OCI-LY3 (cell line): ENCODE measurements at regions not wholly inside any gene's neighbourhood (a gene's known extent, or its start where the extent isn't known, plus 50 kb on each side); places are given as distances from the start of the nearest gene placed in this dataset.

Experiments
- CTCF ChIP-seq: fragments of 200-600, 300-600 bp; sonication (generic); IDR thresholded peaks from 2 replicates; pipeline ENCODE4 v1.5.1; 2014; ENCODE audit warnings: antibody characterized with exemption, low read length, low read depth
- EZH2phosphoT487 ChIP-seq: fragments of 200-600 bp; shearing (Covaris generic); IDR thresholded peaks from 2 replicates; pipeline ENCODE4 v1.6.1; 2018; ENCODE audit warnings: antibody characterized with exemption, mixed run types, low read depth

- TF ChIP-seq CTCF (no peak), EZH2phosphoT487 (no peak)
These were observed 111.9 kb downstream of the FGF9 start for GRCh38 chr13:21782736-21783135.
